Endodermal cell (in vitro differentiated cells): ENCODE measurements at regions not wholly inside any gene's neighbourhood (a gene's known extent, or its start where the extent isn't known, plus 50 kb on each side); places are given as distances from the start of the nearest gene placed in this dataset.

Source experiments
- DNase-seq: peaks from one replicate; pipeline ENCODE4 v3.0.0-alpha.2; 2017
- H3K27ac ChIP-seq: 2 replicates; pipeline ENCODE4 v1.5.1; 2013; ENCODE audit warnings: mild to moderate bottlenecking, low read depth, low read length, moderate library complexity
- H3K27me3 ChIP-seq: 2 replicates; pipeline ENCODE4 v1.6.1; 2013; ENCODE audit warnings: mild to moderate bottlenecking, low read length, moderate library complexity; ENCODE audit not compliant: insufficient read depth, control insufficient read depth, poor library complexity, severe bottlenecking
- H3K36me3 ChIP-seq: 2 replicates; pipeline ENCODE4 v1.7.0; 2013; ENCODE audit warnings: mild to moderate bottlenecking, low read length, moderate library complexity; ENCODE audit not compliant: control insufficient read depth, insufficient read depth
- H3K4me1 ChIP-seq: one replicate; pipeline ENCODE4 v1.7.0; 2013; ENCODE audit warnings: low read length; ENCODE audit not compliant: control insufficient read depth, insufficient read depth
- H3K4me3 ChIP-seq: 2 replicates; pipeline ENCODE4 v1.5.1; 2013; ENCODE audit warnings: mild to moderate bottlenecking, low read length, moderate library complexity
- H3K9ac ChIP-seq: 2 replicates; pipeline ENCODE4 v1.6.1; 2013; ENCODE audit warnings: mild to moderate bottlenecking, low read length, moderate library complexity; ENCODE audit not compliant: poor library complexity, severe bottlenecking; ENCODE audit errors: extremely low read depth
- H3K9me3 ChIP-seq: 2 replicates; pipeline ENCODE4 v1.6.1; 2013; ENCODE audit warnings: mild to moderate bottlenecking, low read length, moderate library complexity; ENCODE audit not compliant: control insufficient read depth
- H3K27ac Mint-ChIP-seq: 2 replicates; pipeline ENCODE4 v1.8.0; 2020; ENCODE audit warnings: mixed read lengths
- H3K27me3 Mint-ChIP-seq: 2 replicates; pipeline ENCODE4 v1.8.0; 2021; ENCODE audit warnings: mild to moderate bottlenecking, mixed read lengths; ENCODE audit not compliant: insufficient read depth
- H3K36me3 Mint-ChIP-seq: 2 replicates; pipeline ENCODE4 v1.8.0; 2020; ENCODE audit warnings: low read depth, mixed read lengths
- H3K4me1 Mint-ChIP-seq: 2 replicates; pipeline ENCODE4 v1.8.0; 2020; ENCODE audit warnings: mixed read lengths
- H3K4me3 Mint-ChIP-seq: 2 replicates; pipeline ENCODE4 v1.8.0; 2020; ENCODE audit warnings: mild to moderate bottlenecking, moderate library complexity, mixed read lengths
- H3K9me3 Mint-ChIP-seq: 2 replicates; pipeline ENCODE4 v1.8.0; 2020; ENCODE audit warnings: mild to moderate bottlenecking, mixed read lengths
- whole genome bisulfite sequencing, 2 experiments: methylation state at CpG; one replicate each; pipeline versions ENCODE4 v1.1.5 to v1.1.7; 2013; ENCODE audit warnings: missing lambda C conversion rate in 2 of 2, mixed read lengths in 1 of 2; ENCODE audit not compliant: insufficient coverage in 1 of 2, insufficient read length in 1 of 2; 5-methylcytosine and 5-hydroxymethylcytosine counted together
- TF ChIP-seq, protein P1 (sequence below): fragments of 200-600 bp; sonication (generic); conservative IDR thresholded peaks from 2 replicates; pipeline ENCODE4 v1.5.0; 2021; ENCODE audit warnings: antibody characterized with exemption, mild to moderate bottlenecking

DNA sequence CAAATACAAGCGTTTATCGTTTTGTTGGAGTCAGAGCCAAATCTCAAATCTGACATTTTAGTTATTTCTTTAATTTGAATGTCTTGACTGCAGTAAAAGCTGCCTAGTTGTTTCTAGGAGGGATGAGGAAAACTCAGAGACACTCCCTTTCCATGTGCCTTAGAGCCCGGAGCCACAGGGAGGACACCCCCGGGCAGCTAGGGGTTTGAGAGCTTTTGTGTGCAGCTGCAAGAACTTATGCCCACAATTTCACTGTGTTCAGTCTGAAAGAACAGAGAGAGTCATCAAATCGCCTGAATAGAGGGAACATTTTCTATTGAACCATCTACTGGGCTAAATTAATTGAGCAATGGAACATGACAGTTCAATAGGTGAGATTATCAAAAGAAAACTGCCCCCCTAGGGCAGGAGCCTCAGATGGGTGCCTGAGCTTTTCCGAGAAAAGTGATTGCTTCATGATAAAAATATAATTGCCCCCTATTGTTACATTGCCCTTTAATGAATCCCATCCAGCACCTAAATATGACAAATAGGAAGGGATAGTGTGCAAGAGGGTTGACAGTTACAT lies 709.3 kb upstream of the RGMB start:
- Histone ChIP-seq H3K27ac (no peak overlapping the region), H3K4me3 (no peak overlapping the region), H3K4me1 (no peaks in the 10 kb centered on the region), H3K9me3 (peaks cover 10% of the 10 kb centered on the region), H3K36me3 (no peaks in the 10 kb centered on the region), H3K9ac (no peak overlapping the region), H3K27me3 (no peaks in the 10 kb centered on the region)
- Mint-ChIP-seq H3K27me3 (no peaks in the 10 kb centered on the region), H3K4me1 (peaks cover 9% of the 10 kb centered on the region), H3K9me3 (peaks cover 3% of the 10 kb centered on the region), H3K27ac (no peak overlapping the region), H3K36me3 (peaks cover 12% of the 10 kb centered on the region), H3K4me3 (no peak overlapping the region)
- no peak for DNase-seq
- TF ChIP-seq, protein P1, sequence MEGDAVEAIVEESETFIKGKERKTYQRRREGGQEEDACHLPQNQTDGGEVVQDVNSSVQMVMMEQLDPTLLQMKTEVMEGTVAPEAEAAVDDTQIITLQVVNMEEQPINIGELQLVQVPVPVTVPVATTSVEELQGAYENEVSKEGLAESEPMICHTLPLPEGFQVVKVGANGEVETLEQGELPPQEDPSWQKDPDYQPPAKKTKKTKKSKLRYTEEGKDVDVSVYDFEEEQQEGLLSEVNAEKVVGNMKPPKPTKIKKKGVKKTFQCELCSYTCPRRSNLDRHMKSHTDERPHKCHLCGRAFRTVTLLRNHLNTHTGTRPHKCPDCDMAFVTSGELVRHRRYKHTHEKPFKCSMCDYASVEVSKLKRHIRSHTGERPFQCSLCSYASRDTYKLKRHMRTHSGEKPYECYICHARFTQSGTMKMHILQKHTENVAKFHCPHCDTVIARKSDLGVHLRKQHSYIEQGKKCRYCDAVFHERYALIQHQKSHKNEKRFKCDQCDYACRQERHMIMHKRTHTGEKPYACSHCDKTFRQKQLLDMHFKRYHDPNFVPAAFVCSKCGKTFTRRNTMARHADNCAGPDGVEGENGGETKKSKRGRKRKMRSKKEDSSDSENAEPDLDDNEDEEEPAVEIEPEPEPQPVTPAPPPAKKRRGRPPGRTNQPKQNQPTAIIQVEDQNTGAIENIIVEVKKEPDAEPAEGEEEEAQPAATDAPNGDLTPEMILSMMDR: no peak
- WGBS, 2 experiments: 80 to 94% methylated on average over 5 to 6 of the region's 6 CpGs

DNA sequence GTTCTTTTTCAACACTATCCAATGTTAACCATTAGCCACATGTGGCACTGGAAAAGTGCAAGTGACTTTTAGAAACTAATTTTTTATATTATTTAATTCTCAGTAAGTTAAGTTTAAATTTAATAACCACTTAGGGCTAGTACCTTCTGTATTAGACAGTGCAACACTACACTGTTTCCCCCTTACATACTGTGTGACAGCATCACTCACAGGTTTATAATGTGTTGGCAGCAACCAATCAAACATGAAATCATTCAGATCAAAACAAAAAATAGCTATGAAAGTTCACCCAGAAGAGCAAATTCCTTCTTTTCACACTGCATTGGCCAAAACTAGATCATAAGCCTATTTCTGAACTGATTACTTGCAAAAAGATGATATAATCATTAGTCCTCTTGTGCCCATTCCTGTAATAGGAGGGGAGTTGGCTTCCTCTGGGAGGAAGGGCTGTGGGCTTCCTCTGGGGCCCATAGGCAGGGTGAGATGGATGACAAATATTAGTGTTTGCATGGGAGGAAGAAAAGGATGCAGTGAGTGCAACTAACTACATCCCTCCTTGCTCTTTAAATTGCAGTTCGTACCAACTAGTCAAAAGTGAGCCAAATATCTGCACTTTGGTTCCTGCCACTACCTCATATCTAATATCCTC lies 708.1 kb upstream of the RGMB start:
- no peaks in the 10 kb centered on the region for H3K27me3 Mint-ChIP-seq

DNA sequence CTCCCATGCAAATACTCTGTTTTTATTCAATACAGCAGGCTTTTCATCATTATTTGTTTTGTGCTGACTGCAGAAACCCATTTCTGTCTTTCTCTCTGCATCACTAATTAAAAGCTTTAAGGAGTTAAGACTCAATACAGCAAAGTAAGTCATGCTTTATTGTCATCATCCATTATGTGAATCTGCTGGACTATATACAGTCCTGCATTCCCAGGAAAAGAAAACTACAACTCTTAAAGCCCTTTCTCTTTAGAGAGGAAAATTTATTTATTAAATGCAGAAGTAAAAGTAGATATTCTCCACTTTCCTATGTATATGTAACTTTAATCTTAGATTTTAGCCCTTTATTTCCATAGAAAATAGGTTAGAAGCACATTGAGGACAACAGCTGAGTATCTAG lies 706.6 kb upstream of the RGMB start:
- Mint-ChIP-seq H3K4me1 (peaks cover 12% of the 10 kb centered on the region), H3K9me3 (peaks cover 3% of the 10 kb centered on the region), H3K4me3 (no peak overlapping the region), H3K36me3 (peaks cover 12% of the 10 kb centered on the region), H3K27ac (no peak overlapping the region), H3K27me3 (no peaks in the 10 kb centered on the region)
- Histone ChIP-seq H3K9ac (no peak overlapping the region), H3K27ac (no peak overlapping the region), H3K4me3 (no peak overlapping the region), H3K9me3 (peaks cover 10% of the 10 kb centered on the region), H3K4me1 (no peaks in the 10 kb centered on the region), H3K27me3 (no peaks in the 10 kb centered on the region), H3K36me3 (no peaks in the 10 kb centered on the region)
- no peak for DNase-seq
- TF ChIP-seq, protein P1: no peak

More for the DNA sequence above, 708.1 kb upstream of the RGMB start:
- DNase-seq: no peak
- Histone ChIP-seq H3K36me3 (no peaks in the 10 kb centered on the region), H3K27ac (no peak overlapping the region), H3K9me3 (peaks cover 10% of the 10 kb centered on the region), H3K4me3 (no peak overlapping the region), H3K4me1 (no peaks in the 10 kb centered on the region), H3K9ac (no peak overlapping the region), H3K27me3 (no peaks in the 10 kb centered on the region)
- TF ChIP-seq, protein P1: no peak
- Mint-ChIP-seq H3K36me3 (peaks cover 12% of the 10 kb centered on the region), H3K27ac (no peak overlapping the region), H3K9me3 (peaks cover 3% of the 10 kb centered on the region), H3K4me3 (no peak overlapping the region), H3K4me1 (peaks cover 9% of the 10 kb centered on the region)
- 100% methylated on average over 1 of the region's 1 CpG; no CpG with 5 or more reads in 1 of the 2 experiments for WGBS, 2 experiments
